HG03139 (cell line): ENCODE measurements at regions not wholly inside any gene's neighbourhood (a gene's known extent, or its start where the extent isn't known, plus 50 kb on each side); places are given as distances from the start of the nearest gene placed in this dataset.
A peak's percentile ranks its signal among the peaks of the same experiment; 100 is the strongest.
"Not testable (repeated sequence)": the region's sequence is repeated elsewhere in the genome, so short reads cannot be mapped to it uniquely, and the experiment has no call there.

Source experiments
- ATAC-seq: cut with Tn5 transposase; IDR thresholded peaks from one replicate; pipeline ENCODE4 v1.9.1; 2021; ENCODE audit not compliant: unreplicated experiment

- no peak for ATAC-seq
Observed at GRCh38 chr21:14617871-14618270, 71.8 kb upstream of the SAMSN1 start.

GRCh38 chr21:14617040-14617393, 70.9 kb upstream of the SAMSN1 start:
- ATAC-seq, result no peak

GRCh38 chr21:14616380-14617039, 70.4 kb upstream of the SAMSN1 start:
- ATAC-seq, result no peak

- ATAC-seq, result no peak
Observed at GRCh38 chr21:14615359-14615974, 69.4 kb upstream of the SAMSN1 start.

GRCh38 chr21:14614287-14614686, 68.2 kb upstream of the SAMSN1 start:
- ATAC-seq, result no peak

- ATAC-seq, result no peak
Observed at GRCh38 chr21:14613486-14614224, 67.5 kb upstream of the SAMSN1 start.

GRCh38 chr21:14610119-14610518, 64.0 kb upstream of the SAMSN1 start:
- not testable (repeated sequence) for ATAC-seq

- ATAC-seq, result no peak
Observed at GRCh38 chr21:14609274-14609673, 63.2 kb upstream of the SAMSN1 start.

- ATAC-seq, result no peak
Observed at GRCh38 chr21:14607262-14607661, 61.1 kb upstream of the SAMSN1 start.

GRCh38 chr21:14603202-14603601, 57.1 kb upstream of the SAMSN1 start:
- no peak for ATAC-seq

- peak; percentile 71 for ATAC-seq
Observed at GRCh38 chr21:14602382-14602958, 56.4 kb upstream of the SAMSN1 start.

- ATAC-seq, result no peak
Observed at GRCh38 chr21:14600569-14601297, 54.6 kb upstream of the SAMSN1 start.

- no peak for ATAC-seq
Observed at GRCh38 chr21:14598065-14598464, 52.0 kb upstream of the SAMSN1 start.
